GM18519 (cell line): ENCODE measurements at regions not wholly inside any gene's neighbourhood (a gene's known extent, or its start where the extent isn't known, plus 50 kb on each side); places are given as distances from the start of the nearest gene placed in this dataset.

Experiments
- ATAC-seq: cut with Tn5 transposase; IDR thresholded peaks from one replicate; pipeline ENCODE4 v1.9.1; 2021; ENCODE audit warnings: mild to moderate bottlenecking, moderate library complexity; ENCODE audit not compliant: unreplicated experiment, low FRiP score

DNA sequence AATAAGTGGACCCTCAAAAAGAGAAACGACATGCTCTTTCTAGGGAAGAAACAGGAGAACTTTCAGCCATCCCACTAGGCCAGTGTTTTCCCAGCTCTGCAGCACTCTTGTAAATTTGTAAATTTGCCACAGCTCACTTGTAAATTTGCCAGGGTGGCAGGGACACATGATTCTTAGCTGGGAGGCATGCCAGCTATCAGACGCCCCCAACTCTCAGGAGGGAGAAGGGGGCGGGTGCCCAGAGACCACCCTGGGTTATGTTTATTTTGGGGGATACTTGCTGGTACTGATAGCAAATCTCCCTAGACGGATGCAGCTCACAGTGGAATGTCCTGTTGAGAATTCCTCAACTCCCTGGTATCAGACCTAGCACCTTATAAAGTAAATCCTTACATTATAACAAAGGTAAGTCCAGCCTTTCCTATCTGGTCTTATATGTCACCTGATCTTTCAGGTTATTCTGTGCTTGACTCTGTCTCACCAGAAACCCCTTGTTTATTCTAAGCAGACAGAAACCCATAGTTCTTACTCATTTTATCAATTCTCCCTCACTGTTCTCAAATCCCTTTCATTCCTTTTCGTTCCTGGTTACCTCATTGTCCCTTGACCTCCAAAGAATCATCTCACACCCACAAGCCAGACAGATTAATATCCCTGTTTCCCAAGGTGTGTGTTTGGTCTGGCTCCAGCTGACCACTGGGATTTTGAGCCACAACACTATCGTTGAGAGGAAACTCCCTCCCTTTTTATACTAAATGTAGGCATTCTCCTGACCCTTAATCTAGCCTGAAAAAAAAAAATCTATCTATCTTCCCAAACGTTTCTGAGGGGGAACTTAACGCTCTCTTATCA, 69.3 kb upstream of the HMGA2 start:
- no peak for ATAC-seq

DNA sequence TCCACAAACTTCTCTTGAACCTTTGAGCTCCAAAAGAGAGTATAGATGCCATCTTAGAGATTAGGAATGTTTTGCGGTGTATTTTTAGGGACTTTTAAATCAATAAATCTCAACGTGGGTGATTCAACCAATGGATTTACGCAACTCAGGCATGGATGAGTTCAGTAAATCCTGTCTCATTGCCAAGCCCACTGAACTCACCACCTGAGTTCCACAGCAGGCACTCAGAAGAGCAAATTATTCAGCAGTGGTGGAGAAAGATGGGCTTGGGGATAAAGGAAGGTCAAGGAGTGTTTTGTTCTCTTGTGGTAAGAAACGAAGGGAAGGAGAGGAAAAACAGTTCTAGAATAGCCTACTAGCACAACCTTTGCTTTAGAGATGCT, 68.7 kb upstream of the HMGA2 start:
- no peak for ATAC-seq

DNA sequence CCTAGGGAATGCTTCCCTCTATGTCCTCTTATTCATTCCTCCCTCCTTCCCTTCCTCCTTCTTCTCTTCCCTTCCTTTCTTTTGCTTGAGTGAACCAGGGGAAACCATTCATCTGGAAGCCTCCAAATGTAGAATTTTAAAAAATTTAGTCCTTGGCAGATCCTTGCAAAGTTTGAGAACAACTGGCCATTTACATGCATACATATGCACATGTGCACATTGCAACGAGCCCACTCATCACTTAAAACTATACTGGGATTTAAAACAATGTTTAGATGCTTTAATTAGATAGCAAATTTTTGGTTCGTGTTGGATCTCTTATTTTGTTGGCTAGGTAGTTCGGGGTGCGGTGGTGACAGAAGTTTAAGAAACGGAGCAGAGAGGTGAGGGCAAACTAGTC, 68.0 kb upstream of the HMGA2 start:
- ATAC-seq = no peak

DNA sequence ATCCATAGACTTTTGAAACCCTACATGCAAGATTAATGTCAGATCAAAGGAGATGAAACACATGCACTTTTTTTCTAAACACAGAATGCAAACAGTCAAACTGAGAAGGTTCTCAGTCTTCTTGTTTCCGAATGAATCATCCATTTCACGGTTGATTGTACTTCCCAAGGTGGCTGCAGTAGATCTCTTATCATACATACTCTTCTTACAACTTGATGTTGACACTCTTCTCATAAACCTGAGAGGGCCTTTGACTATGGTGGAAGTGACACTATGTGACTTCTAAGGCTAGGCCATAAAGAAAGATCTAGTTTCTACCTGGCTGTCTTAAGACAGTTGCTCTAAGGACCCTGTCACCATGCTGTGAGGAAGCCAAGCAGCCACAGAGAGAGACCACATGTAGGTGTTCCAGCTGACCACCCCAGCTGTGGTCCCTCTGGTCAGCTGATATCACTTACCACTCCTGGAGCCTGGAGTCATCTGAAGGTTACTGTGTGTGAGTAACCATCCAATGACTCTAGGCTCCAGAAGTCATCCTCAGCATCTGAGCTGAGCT, 67.2 kb upstream of the HMGA2 start:
- peak; percentile 98 for ATAC-seq

DNA sequence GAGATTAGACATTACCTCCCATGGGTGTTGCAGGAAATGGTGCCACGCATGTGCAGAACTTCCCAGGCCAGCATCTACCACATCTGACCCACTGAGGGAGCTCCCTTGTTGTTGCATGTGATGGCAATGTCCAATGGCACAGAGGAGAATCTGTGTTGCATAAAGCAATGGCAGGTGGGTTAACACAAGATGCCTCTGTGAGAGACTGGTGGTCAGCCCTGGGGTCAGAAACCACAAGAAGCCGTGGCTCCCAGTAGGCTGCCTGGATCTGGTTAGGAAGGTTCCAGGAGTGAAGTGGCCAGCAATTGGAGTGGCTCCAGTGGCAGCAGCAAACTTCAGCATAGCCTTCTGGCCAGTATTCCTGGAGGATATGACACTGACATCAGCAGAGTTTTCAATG, 65.9 kb upstream of the HMGA2 start:
- no peak for ATAC-seq

DNA sequence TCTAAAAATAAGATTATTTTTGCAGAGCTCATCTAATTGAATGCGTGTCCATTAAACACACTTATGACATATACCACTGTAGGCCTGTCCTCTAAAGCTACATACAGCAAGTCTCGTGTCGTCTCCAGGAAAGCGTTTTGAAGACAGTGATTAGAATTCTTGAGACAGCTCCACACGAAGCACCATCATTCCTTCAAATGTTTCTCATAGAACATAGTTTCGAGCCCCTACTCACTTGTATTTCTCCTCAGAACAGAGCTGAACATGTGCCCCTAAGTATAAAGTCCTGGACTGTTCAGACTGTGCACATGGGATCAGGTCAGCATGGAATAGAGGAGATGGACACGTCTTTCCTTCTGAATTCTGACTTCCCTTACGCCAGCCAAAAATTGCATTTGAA, 64.5 kb upstream of the HMGA2 start:
- no peak for ATAC-seq

DNA sequence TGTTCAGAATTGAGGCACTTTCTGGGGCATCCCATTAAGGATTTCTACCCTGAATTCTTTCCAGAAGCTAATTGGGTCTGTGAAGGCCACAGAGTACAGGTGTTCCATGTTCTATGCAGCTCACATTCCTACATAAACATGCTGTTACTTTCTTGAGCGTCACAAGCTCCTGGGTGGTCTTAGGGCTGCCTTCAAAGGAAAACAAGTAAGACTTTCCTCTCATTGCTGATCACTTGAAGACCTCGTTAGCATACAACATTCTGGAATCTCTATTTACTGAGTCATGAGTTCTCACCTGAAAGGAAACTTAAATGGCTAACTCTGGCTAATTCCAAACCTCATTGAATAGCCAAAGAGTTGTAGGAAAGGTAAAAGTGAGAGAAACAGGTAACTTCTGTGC, 63.0 kb upstream of the HMGA2 start:
- no peak for ATAC-seq

DNA sequence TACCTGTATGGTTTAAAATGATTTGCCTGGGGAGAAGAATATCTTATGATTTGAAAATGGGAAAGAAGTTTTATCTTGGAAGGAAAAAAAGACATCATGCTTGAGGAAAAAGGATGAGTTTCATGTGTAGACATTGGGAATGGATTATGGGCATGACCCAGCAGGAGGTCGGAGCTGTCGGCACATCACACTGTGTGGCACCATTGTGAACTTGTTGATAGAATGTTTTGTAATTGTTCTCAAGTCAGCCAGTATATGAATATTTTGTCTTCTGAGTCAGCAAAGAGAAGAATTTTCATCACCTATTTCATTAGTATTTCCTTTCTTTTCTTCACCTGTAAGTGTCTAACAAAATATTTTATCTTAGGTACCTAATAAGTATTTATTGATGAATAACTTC, 60.0 kb upstream of the HMGA2 start:
- no peak for ATAC-seq

DNA sequence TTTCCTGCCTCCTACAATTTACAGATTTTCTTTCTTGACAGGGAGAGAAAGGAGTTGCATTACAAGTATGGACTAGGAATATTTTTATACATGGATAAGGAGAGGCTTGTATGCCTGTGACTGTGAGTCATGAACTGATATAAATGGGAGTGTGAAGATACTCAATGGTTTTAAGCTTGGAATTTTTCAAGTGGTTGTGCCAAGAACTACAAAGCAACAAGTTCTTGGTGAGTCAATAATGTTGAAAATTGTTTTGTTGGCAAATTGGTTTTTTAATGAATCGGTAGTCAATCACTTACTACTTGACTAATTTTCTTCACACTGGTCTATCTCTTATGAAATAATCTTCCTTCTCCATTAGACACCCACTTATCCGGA, 58.9 kb upstream of the HMGA2 start:
- ATAC-seq = no peak

DNA sequence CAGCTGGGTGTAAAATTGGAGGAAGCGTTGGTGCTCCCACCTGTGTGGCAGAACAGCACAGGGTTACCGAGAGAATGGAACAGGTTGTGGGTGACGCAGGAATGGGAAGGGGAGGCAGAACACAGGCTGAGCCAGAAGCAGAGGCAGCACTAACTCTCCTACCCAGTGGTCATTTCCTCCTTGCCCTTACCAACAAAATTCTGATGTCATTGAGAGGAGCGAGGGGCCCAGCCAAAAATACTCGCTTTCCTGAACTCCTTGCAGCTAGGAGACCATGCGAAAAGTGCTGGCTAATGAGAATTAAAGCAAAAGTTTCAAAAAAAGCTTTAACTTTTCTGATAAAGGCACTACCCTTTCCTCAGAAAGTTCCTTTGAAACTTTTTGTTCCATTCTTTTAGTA, 54.4 kb upstream of the HMGA2 start:
- ATAC-seq = no peak
